H1 (cell line): ENCODE measurements at regions not wholly inside any gene's neighbourhood (a gene's known extent, or its start where the extent isn't known, plus 50 kb on each side); places are given as distances from the start of the nearest gene placed in this dataset.

ENCODE experiments used
- CTCF ChIA-PET: fragments of 300-600 bp; sonication (Branson Sonifier 250); formaldehyde crosslinking; loops from one replicate; lab custom pipeline; 2021; ENCODE audit not compliant: partially characterized antibody; lab: Charles Lee
- POLR2A ChIA-PET: fragments of 300-600 bp; sonication (Branson Sonifier 250); formaldehyde crosslinking; loops from one replicate; lab custom pipeline; 2021; ENCODE audit warnings: inconsistent platforms; ENCODE audit not compliant: partially characterized antibody; lab: Charles Lee
- DNase-seq, 2 experiments: peaks; one replicate each; pipeline versions ENCODE4 v3.0.0 to v3.0.0-alpha.2; 2010 to 2022; ENCODE audit warnings: low spot score in 2 of 2, low read depth in 1 of 2, mixed read lengths in 1 of 2
- FAIRE-seq: peaks from 2 replicates; lab custom pipeline; 2011; peaks lifted over from hg19 to GRCh38; lab: Jason Lieb, UNC
- H2AFZ ChIP-seq: 2 replicates; pipeline ENCODE4 v1.8.1; 2012; ENCODE audit warnings: low read length, inconsistent platforms
- H2AK5ac ChIP-seq: 2 replicates; pipeline ENCODE4 v1.6.1; 2013; ENCODE audit warnings: low read depth, low read length
- H2BK120ac ChIP-seq: replicated peaks from 2 replicates; pipeline ENCODE3; 2013; ENCODE audit warnings: low read depth, low read length, inconsistent platforms
- H2BK12ac ChIP-seq: 2 replicates; pipeline ENCODE4 v1.6.1; 2013; ENCODE audit warnings: low read depth, low read length
- H2BK15ac ChIP-seq: 2 replicates; pipeline ENCODE4 v1.6.1; 2013; ENCODE audit warnings: low read length
- H2BK20ac ChIP-seq: 2 replicates; pipeline ENCODE4 v1.6.1; 2013; ENCODE audit warnings: low read length
- H2BK5ac ChIP-seq: 2 replicates; pipeline ENCODE4 v1.6.1; 2013; ENCODE audit warnings: low read depth, low read length
- H3K14ac ChIP-seq: 2 replicates; pipeline ENCODE4 v1.6.1; 2013; ENCODE audit warnings: inconsistent platforms; ENCODE audit not compliant: insufficient read length
- H3K18ac ChIP-seq: 2 replicates; pipeline ENCODE4 v1.6.1; 2013; ENCODE audit warnings: low read length; ENCODE audit errors: extremely low read depth
- H3K23ac ChIP-seq: 2 replicates; pipeline ENCODE4 v1.6.1; 2013; ENCODE audit warnings: inconsistent platforms; ENCODE audit not compliant: insufficient read length
- H3K23me2 ChIP-seq: 2 replicates; pipeline ENCODE4 v1.6.1; 2013; ENCODE audit warnings: low read depth, low read length
- H3K27ac ChIP-seq: 2 replicates; pipeline ENCODE4 v1.6.1; 2011; ENCODE audit warnings: low read depth, low read length, inconsistent platforms
- H3K27me3 ChIP-seq, 4 experiments: replicated peaks in 1 of 4; 1 replicate in 1 of 4; 2 replicates in 3 of 4; pipeline versions ENCODE4 v1.6.1 to v1.8.1; 2011 to 2013; ENCODE audit warnings: low read length in 3 of 4, mild to moderate bottlenecking in 3 of 4, inconsistent platforms in 2 of 4, mixed read lengths in 2 of 4, moderate library complexity in 1 of 4; ENCODE audit not compliant: control insufficient read depth in 3 of 4, insufficient read depth in 3 of 4; ENCODE audit errors: extremely low read depth in 1 of 4
- H3K36me3 ChIP-seq, 4 experiments: 2 replicates each; pipeline versions ENCODE4 v1.6.1 to v1.8.1; 2011 to 2013; ENCODE audit warnings: mild to moderate bottlenecking in 4 of 4, low read length in 3 of 4, moderate library complexity in 2 of 4, control low read depth in 1 of 4, inconsistent platforms in 1 of 4; ENCODE audit not compliant: insufficient read depth in 4 of 4, control insufficient read depth in 2 of 4
- H3K4ac ChIP-seq: replicated peaks from 2 replicates; pipeline ENCODE3; 2013; ENCODE audit warnings: low read length, low read depth, mixed read lengths, inconsistent platforms; ENCODE audit not compliant: insufficient read length
- H3K4me1 ChIP-seq, 4 experiments: replicated peaks in 1 of 4; 1 replicate in 1 of 4; 2 replicates in 3 of 4; pipeline versions ENCODE4 v1.6.1 to v1.8.1; 2011 to 2013; ENCODE audit warnings: low read length in 3 of 4, inconsistent platforms in 2 of 4, mixed read lengths in 1 of 4; ENCODE audit not compliant: insufficient read depth in 4 of 4, control insufficient read depth in 3 of 4
- H3K4me2 ChIP-seq, 2 experiments: 2 replicates each; pipeline versions ENCODE4 v1.6.1 to v1.8.1; 2011 to 2013; ENCODE audit warnings: low read depth in 2 of 2, low read length in 2 of 2, control low read depth in 1 of 2, inconsistent platforms in 1 of 2, mild to moderate bottlenecking in 1 of 2; ENCODE audit not compliant: insufficient read depth in 1 of 2
- H3K4me3 ChIP-seq, 4 experiments: fragments of 200-600, 300-600 bp in 1 of 4; sonication (generic), shearing (Covaris generic), sonication (Bioruptor Twin) in 1 of 4; 2 replicates each; pipeline versions ENCODE4 v1.5.1 to v1.8.1; 2011 to 2016; ENCODE audit warnings: low read length in 4 of 4, low read depth in 3 of 4, control low read depth in 2 of 4, inconsistent platforms in 2 of 4, mild to moderate bottlenecking in 2 of 4, mixed read lengths in 1 of 4, moderate library complexity in 1 of 4; ENCODE audit not compliant: insufficient read depth in 2 of 4; ENCODE audit errors: extremely low read depth in 1 of 4
- H3K56ac ChIP-seq: replicated peaks from 2 replicates; pipeline ENCODE3; 2013; ENCODE audit warnings: low read depth, mild to moderate bottlenecking, mixed read lengths, low read length, inconsistent platforms; ENCODE audit not compliant: insufficient read length
- H3K79me1 ChIP-seq: 2 replicates; pipeline ENCODE4 v1.6.1; 2013; ENCODE audit warnings: low read depth, low read length, control low read depth
- H3K79me2 ChIP-seq, 2 experiments: 2 replicates each; pipeline versions ENCODE4 v1.6.1 to v1.8.1; 2012 to 2013; ENCODE audit warnings: low read length in 2 of 2, mild to moderate bottlenecking in 2 of 2, inconsistent platforms in 1 of 2; ENCODE audit not compliant: insufficient read depth in 2 of 2, control insufficient read depth in 1 of 2
- H3K9ac ChIP-seq, 4 experiments: replicated peaks in 1 of 4; 1 replicate in 1 of 4; 2 replicates in 3 of 4; pipeline versions ENCODE4 v1.6.1 to v1.8.1; 2011 to 2013; ENCODE audit warnings: low read depth in 3 of 4, low read length in 3 of 4, control low read depth in 2 of 4, mild to moderate bottlenecking in 2 of 4, moderate library complexity in 2 of 4, inconsistent platforms in 1 of 4; ENCODE audit errors: extremely low read depth in 1 of 4
- H3K9me3 ChIP-seq, 2 experiments: 2 replicates each; pipeline versions ENCODE4 v1.6.1 to v1.8.1; 2012 to 2013; ENCODE audit warnings: mild to moderate bottlenecking in 2 of 2, moderate library complexity in 2 of 2, control low read depth in 1 of 2, inconsistent platforms in 1 of 2, low read depth in 1 of 2, low read length in 1 of 2, mixed read lengths in 1 of 2; ENCODE audit not compliant: insufficient read depth in 2 of 2
- H4K20me1 ChIP-seq, 2 experiments: replicated peaks in 1 of 2; 2 replicates each; pipeline versions ENCODE3 to v1.8.1; 2011 to 2013; ENCODE audit warnings: inconsistent platforms in 2 of 2, low read length in 2 of 2, mild to moderate bottlenecking in 1 of 2; ENCODE audit not compliant: insufficient read depth in 2 of 2, control insufficient read depth in 1 of 2
- H4K5ac ChIP-seq: 2 replicates; pipeline ENCODE4 v1.6.1; 2013; ENCODE audit warnings: low read length, low read depth, mixed read lengths, inconsistent platforms; ENCODE audit not compliant: insufficient read length
- H4K8ac ChIP-seq: 2 replicates; pipeline ENCODE4 v1.8.0; 2013; ENCODE audit warnings: mild to moderate bottlenecking, moderate library complexity, low read length, inconsistent platforms; ENCODE audit not compliant: insufficient read depth; ENCODE audit errors: extremely low read depth
- H4K91ac ChIP-seq: replicated peaks from 2 replicates; pipeline ENCODE3; 2013; ENCODE audit warnings: low read length, mixed read lengths, inconsistent platforms; ENCODE audit not compliant: insufficient read length
- ASH2L ChIP-seq: fragments of 200-600, 300-600 bp; sonication (generic); IDR thresholded peaks from one replicate; pipeline ENCODE4 v1.7.1; 2017; ENCODE audit warnings: low read length
- BCL11A ChIP-seq, 2 experiments: IDR thresholded peaks; one replicate each; pipeline ENCODE4 v1.6.1; 2011; ENCODE audit warnings: low read depth in 2 of 2, low read length in 2 of 2, mild to moderate bottlenecking in 2 of 2
- CTBP2 ChIP-seq: IDR thresholded peaks from 2 replicates; pipeline ENCODE4 v1.7.0; 2011; ENCODE audit warnings: borderline replicate concordance, mild to moderate bottlenecking, moderate library complexity, mixed read lengths, low read length; ENCODE audit not compliant: insufficient read depth, insufficient read length
- EP300 ChIP-seq, 2 experiments: IDR thresholded peaks; 1 replicate in 1 of 2; 2 replicates in 1 of 2; pipeline ENCODE4 v1.6.1; 2011 to 2012; ENCODE audit warnings: low read depth in 2 of 2, low read length in 2 of 2, mild to moderate bottlenecking in 2 of 2, borderline replicate concordance in 1 of 2, inconsistent platforms in 1 of 2, moderate library complexity in 1 of 2
- HDAC2 ChIP-seq, 2 experiments: fragments of 300-600 bp in 1 of 2; sonication (generic) in 1 of 2; IDR thresholded peaks; 2 replicates each; pipeline ENCODE4 v1.6.1; 2011 to 2012; ENCODE audit warnings: low read depth in 2 of 2, low read length in 2 of 2, mild to moderate bottlenecking in 2 of 2, moderate library complexity in 2 of 2, borderline replicate concordance in 1 of 2, inconsistent platforms in 1 of 2
- KDM1A ChIP-seq: fragments of 200-600, 300-600 bp; sonication (generic); IDR thresholded peaks from 2 replicates; pipeline ENCODE4 v1.7.1; 2016; ENCODE audit warnings: mild to moderate bottlenecking, low read length, borderline replicate concordance
- KDM5A ChIP-seq: fragments of 200-600 bp; IDR thresholded peaks from 2 replicates; pipeline ENCODE4 v1.7.1; 2012; ENCODE audit warnings: mild to moderate bottlenecking, low read length, inconsistent platforms, mixed read lengths
- SIRT6 ChIP-seq: IDR thresholded peaks from one replicate; pipeline ENCODE4 v1.7.1; 2012; ENCODE audit warnings: low read length, inconsistent platforms
- SP2 ChIP-seq: IDR thresholded peaks from 2 replicates; pipeline ENCODE4 v1.6.1; 2012; ENCODE audit warnings: mild to moderate bottlenecking, low read length, inconsistent platforms
- SP4 ChIP-seq: IDR thresholded peaks from 2 replicates; pipeline ENCODE4 v1.6.1; 2012; ENCODE audit warnings: low read length, inconsistent platforms
- WGBS, 2 experiments: shearing (Covaris generic) in 1 of 2; methylation state at CpG; one replicate each; pipeline versions ENCODE4 v1.1.6 to v1.1.7; 2013 to 2015; ENCODE audit warnings: low lambda C conversion rate in 2 of 2, mixed read lengths in 2 of 2, inconsistent platforms in 1 of 2, low coverage in 1 of 2, missing lambda C conversion rate in 1 of 2; ENCODE audit not compliant: insufficient replicate concordance in 2 of 2, insufficient coverage in 1 of 2, insufficient read length in 1 of 2; ENCODE audit errors: extremely low coverage in 1 of 2, missing lambda C conversion rate in 1 of 2; 5-methylcytosine and 5-hydroxymethylcytosine counted together
- TF ChIP-seq, protein P1 (sequence below): IDR thresholded peaks from 2 replicates; pipeline ENCODE4 v1.6.1; 2012; ENCODE audit warnings: low read length, inconsistent platforms
- TF ChIP-seq, protein P2 (sequence below): IDR thresholded peaks from 2 replicates; pipeline ENCODE4 v1.6.1; 2011; ENCODE audit warnings: low read length, improper control_type of control experiment

DNA sequence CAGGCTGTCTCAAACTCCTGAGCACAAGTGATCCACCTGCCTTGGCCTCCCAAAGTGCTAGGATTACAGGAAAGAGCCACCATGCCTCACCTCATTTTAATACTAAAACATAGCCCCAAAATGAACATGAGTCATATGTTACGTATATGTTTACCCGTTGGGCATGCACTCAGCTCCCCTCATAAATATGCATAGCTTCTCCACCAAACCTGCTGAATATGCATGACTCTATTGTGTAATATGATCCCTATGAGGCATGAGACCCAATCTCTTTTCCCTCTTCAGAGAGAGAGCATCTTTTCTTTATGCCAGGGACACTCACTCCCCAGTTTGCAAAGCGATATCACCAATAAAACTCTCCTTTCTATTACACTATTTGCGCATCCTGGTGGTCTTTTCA, 464.6 kb upstream of the USP9Y start:
- no peaks in the 10 kb centered on the region for H3K23me2 ChIP-seq
- no peaks in the 10 kb centered on the region for H3K27me3 ChIP-seq
- H3K79me1 ChIP-seq = no peaks in the 10 kb centered on the region
- no peak overlapping the region for H3K56ac ChIP-seq
- H4K8ac ChIP-seq = no peak overlapping the region
- no peaks in the 10 kb centered on the region for H4K20me1 ChIP-seq
- no peak overlapping the region for H3K9ac ChIP-seq
- H2BK15ac ChIP-seq = no peak overlapping the region
- no peak overlapping the region for H4K5ac ChIP-seq
- CTCF ChIA-PET = no interaction called here
- H3K4ac ChIP-seq = no peak overlapping the region
- no peak overlapping the region for H2AFZ ChIP-seq
- peaks cover 3 to 30% of the 10 kb centered on the region in 2 experiments; a peak in 2 of 4 replicates for H3K9me3 ChIP-seq
- no peak overlapping the region for H3K23ac ChIP-seq
- no peak overlapping the region for H3K18ac ChIP-seq
- H4K91ac ChIP-seq = no peak overlapping the region
- H3K4me2 ChIP-seq = no peak overlapping the region
- H3K4me1 ChIP-seq = no peaks in the 10 kb centered on the region
- no peak overlapping the region for H3K27ac ChIP-seq
- no peak overlapping the region for H3K14ac ChIP-seq
- H2BK5ac ChIP-seq = no peak overlapping the region
- no peak overlapping the region for H2BK12ac ChIP-seq
- 83% methylated on average over 4 of the region's 4 CpGs; no CpG with 5 or more reads in 1 of the 2 experiments for WGBS, 2 experiments
- H2BK20ac ChIP-seq = no peak overlapping the region
- no peak overlapping the region for H3K4me3 ChIP-seq
- FAIRE-seq (no peak), DNase-seq (no peak)
- no peaks in the 10 kb centered on the region for H3K79me2 ChIP-seq
- POLR2A ChIA-PET = no interaction called here
- H2BK120ac ChIP-seq = no peak overlapping the region
- no peaks in the 10 kb centered on the region for H3K36me3 ChIP-seq
- no peak overlapping the region for H2AK5ac ChIP-seq
- TF ChIP-seq EP300 (IDR thresholded peaks at IDR 0.05; ENCODE audit: borderline replicate concordance in 1 of 2, low read depth in 2 of 2, low read length in 2 of 2) (no peak), KDM1A (no peak), KDM5A (no peak), SP2 (no peak), ASH2L (no peak), BCL11A (IDR thresholded peaks at IDR 0.05; ENCODE audit: low read depth in 2 of 2, low read length in 2 of 2) (no peak), HDAC2 (IDR thresholded peaks at IDR 0.05; ENCODE audit: borderline replicate concordance in 1 of 2, low read depth in 2 of 2, low read length in 2 of 2) (no peak), SP4 (no peak), CTBP2 (no peak), SIRT6 (no peak)
- TF ChIP-seq, protein P1, sequence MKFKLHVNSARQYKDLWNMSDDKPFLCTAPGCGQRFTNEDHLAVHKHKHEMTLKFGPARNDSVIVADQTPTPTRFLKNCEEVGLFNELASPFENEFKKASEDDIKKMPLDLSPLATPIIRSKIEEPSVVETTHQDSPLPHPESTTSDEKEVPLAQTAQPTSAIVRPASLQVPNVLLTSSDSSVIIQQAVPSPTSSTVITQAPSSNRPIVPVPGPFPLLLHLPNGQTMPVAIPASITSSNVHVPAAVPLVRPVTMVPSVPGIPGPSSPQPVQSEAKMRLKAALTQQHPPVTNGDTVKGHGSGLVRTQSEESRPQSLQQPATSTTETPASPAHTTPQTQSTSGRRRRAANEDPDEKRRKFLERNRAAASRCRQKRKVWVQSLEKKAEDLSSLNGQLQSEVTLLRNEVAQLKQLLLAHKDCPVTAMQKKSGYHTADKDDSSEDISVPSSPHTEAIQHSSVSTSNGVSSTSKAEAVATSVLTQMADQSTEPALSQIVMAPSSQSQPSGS = no peak
- TF ChIP-seq, protein P2, sequence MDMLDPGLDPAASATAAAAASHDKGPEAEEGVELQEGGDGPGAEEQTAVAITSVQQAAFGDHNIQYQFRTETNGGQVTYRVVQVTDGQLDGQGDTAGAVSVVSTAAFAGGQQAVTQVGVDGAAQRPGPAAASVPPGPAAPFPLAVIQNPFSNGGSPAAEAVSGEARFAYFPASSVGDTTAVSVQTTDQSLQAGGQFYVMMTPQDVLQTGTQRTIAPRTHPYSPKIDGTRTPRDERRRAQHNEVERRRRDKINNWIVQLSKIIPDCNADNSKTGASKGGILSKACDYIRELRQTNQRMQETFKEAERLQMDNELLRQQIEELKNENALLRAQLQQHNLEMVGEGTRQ = no peak
